HL-60 (cell line): ENCODE measurements at regions not wholly inside any gene's neighbourhood (a gene's known extent, or its start where the extent isn't known, plus 50 kb on each side); places are given as distances from the start of the nearest gene placed in this dataset.

Source experiments
- CTCF ChIP-seq: IDR thresholded peaks from one replicate; pipeline ENCODE4 v1.5.1; 2011; ENCODE audit warnings: low read length, control low read depth, inconsistent platforms; ENCODE audit not compliant: insufficient read depth
- GABPA ChIP-seq: IDR thresholded peaks from 2 replicates; pipeline ENCODE4 v1.6.1; 2012; ENCODE audit warnings: low read depth
- POLR2AphosphoS5 ChIP-seq: IDR thresholded peaks from 2 replicates; pipeline ENCODE4 v1.6.1; 2012; ENCODE audit warnings: low read depth
- REST ChIP-seq: IDR thresholded peaks from 2 replicates; pipeline ENCODE4 v1.6.1; 2012; ENCODE audit warnings: low read depth; ENCODE audit not compliant: insufficient replicate concordance
- SPI1 ChIP-seq: IDR thresholded peaks from 2 replicates; pipeline ENCODE4 v1.6.1; 2012; ENCODE audit warnings: low read depth, mild to moderate bottlenecking, borderline replicate concordance

GRCh38 chr9:30293231-30293630 lies 2091.2 kb upstream of the ACO1 start:
- TF ChIP-seq CTCF, result no peak
- TF ChIP-seq SPI1, result no peak
- TF ChIP-seq POLR2AphosphoS5, result no peak
- TF ChIP-seq GABPA, result no peak
- TF ChIP-seq REST, result no peak
